ENCODE measurements at regions not wholly inside any gene's neighbourhood (a gene's known extent, or its start where the extent isn't known, plus 50 kb on each side); places are given as distances from the start of the nearest gene placed in this dataset.

DNA sequence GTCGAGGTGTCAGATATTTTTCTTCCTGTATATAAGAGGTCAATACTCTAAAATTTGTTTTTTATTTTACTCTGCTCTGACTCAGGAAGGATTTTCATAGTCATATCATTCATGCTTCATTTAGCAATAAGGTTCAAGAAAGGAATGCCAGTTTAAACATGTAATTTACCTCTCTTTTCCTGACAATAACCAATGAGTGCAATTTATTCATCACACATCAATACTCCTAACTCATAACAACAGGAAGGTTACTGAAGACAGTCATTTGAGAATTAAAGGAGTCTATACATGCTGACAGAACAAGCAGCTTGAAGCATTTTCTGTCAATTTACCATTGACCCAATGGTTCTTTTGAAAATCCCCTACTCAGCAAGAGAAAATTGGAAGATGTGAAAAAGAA lies 190.3 kb upstream of the RPS6KA3 start (continued):
- TF ChIP-seq, protein P1, sequence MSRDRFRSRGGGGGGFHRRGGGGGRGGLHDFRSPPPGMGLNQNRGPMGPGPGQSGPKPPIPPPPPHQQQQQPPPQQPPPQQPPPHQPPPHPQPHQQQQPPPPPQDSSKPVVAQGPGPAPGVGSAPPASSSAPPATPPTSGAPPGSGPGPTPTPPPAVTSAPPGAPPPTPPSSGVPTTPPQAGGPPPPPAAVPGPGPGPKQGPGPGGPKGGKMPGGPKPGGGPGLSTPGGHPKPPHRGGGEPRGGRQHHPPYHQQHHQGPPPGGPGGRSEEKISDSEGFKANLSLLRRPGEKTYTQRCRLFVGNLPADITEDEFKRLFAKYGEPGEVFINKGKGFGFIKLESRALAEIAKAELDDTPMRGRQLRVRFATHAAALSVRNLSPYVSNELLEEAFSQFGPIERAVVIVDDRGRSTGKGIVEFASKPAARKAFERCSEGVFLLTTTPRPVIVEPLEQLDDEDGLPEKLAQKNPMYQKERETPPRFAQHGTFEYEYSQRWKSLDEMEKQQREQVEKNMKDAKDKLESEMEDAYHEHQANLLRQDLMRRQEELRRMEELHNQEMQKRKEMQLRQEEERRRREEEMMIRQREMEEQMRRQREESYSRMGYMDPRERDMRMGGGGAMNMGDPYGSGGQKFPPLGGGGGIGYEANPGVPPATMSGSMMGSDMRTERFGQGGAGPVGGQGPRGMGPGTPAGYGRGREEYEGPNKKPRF (IDR thresholded peaks at IDR 0.05; ENCODE audit: low read depth, low read length) = no peak
- TF ChIP-seq, protein P2, sequence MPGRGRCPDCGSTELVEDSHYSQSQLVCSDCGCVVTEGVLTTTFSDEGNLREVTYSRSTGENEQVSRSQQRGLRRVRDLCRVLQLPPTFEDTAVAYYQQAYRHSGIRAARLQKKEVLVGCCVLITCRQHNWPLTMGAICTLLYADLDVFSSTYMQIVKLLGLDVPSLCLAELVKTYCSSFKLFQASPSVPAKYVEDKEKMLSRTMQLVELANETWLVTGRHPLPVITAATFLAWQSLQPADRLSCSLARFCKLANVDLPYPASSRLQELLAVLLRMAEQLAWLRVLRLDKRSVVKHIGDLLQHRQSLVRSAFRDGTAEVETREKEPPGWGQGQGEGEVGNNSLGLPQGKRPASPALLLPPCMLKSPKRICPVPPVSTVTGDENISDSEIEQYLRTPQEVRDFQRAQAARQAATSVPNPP (IDR thresholded peaks at IDR 0.05; ENCODE audit: borderline replicate concordance, insufficient read depth, insufficient read length) = no peak
- no peak for TF ChIP-seq ZNF23 (CRISPR knock-in tag; IDR thresholded peaks at IDR 0.05)
- TF ChIP-seq RNF2 (IDR thresholded peaks at IDR 0.05) = no peak
- no peak for TF ChIP-seq HSF4 (CRISPR knock-in tag; IDR thresholded peaks at IDR 0.05; ENCODE audit: borderline replicate concordance)

GRCh38 chrX:20455001-20455400 lies 188.3 kb upstream of the RPS6KA3 start:
- WGBS (ENCODE audit: insufficient coverage, low coverage, missing lambda C conversion rate) = 0% methylated on average over 3 of the region's 3 CpGs

More at GRCh38 chrX:20455001-20455400, 188.3 kb upstream of the RPS6KA3 start:
- ChIA-PET POLR2A (no interaction called here), CTCF (ENCODE audit: low intra/inter-chr PET ratio) (no interaction called here)
- Histone ChIP-seq H3K4me3 (no peak overlapping the region), H4K20me1 (replicated peaks; ENCODE audit: control insufficient read depth, insufficient read depth, low read length) (no peaks in the 10 kb centered on the region), H3K4me1 (replicated peaks in 1 of 2; ENCODE audit: control insufficient read depth in 2 of 2, insufficient read depth in 2 of 2, low read length in 2 of 2) (no peaks in the 10 kb centered on the region), H2AFZ (ENCODE audit: low read depth, low read length) (no peak overlapping the region), H3K27me3 (ENCODE audit: control insufficient read depth in 2 of 2, insufficient read depth in 2 of 2, low read length in 2 of 2) (no peaks in the 10 kb centered on the region), H3K27ac (ENCODE audit: extremely low read depth, low read depth, low read length) (no peak overlapping the region), H3K4me2 (ENCODE audit: insufficient read depth, low read length) (no peak overlapping the region), H3K9ac (ENCODE audit: insufficient read depth in 1 of 2, low read depth in 2 of 2, low read length in 2 of 2) (no peak overlapping the region), H3K9me3 (replicated peaks; ENCODE audit: control insufficient read depth, insufficient read depth, low read depth, low read length) (no peaks in the 10 kb centered on the region), H3K9me1 (ENCODE audit: control insufficient read depth, insufficient read depth, low read length) (no peaks in the 10 kb centered on the region), H3K79me2 (ENCODE audit: control insufficient read depth, insufficient read depth, low read length) (no peaks in the 10 kb centered on the region), H3K36me3 (ENCODE audit: control insufficient read depth, insufficient read depth, low read length) (no peaks in the 10 kb centered on the region)
- intact Hi-C loops (cut with micrococcal nuclease) (no loop called here), in situ Hi-C loops (cut with MboI) (no loop called here)
- FAIRE-seq (no peak), DNase-seq (ENCODE audit: extremely low read depth in 1 of 4, low spot score in 3 of 4) (no peak), ATAC-seq (no peak)
- TF ChIP-seq BCOR (IDR thresholded peaks at IDR 0.05) (no peak), NFXL1 (CRISPR knock-in tag; IDR thresholded peaks at IDR 0.05) (no peak), FOXK2 (conservative IDR thresholded peaks at IDR 0.05 in 1 of 2, IDR thresholded peaks at IDR 0.05 in 1 of 2; ENCODE audit: low read depth in 2 of 2) (no peak), PHF8 (IDR thresholded peaks at IDR 0.05; ENCODE audit: borderline replicate concordance, low read length) (no peak), STAT5A (IDR thresholded peaks at IDR 0.05; ENCODE audit: borderline replicate concordance, low read length) (no peak), KHSRP (IDR thresholded peaks at IDR 0.05) (no peak), ZNF511 (CRISPR knock-in tag; IDR thresholded peaks at IDR 0.05) (no peak), ETS2 (tag; IDR thresholded peaks at IDR 0.05; ENCODE audit: borderline replicate concordance, poor library complexity, severe bottlenecking) (no peak), PPARD (CRISPR knock-in tag; IDR thresholded peaks at IDR 0.05) (no peak)
- TF ChIP-seq, protein P3, sequence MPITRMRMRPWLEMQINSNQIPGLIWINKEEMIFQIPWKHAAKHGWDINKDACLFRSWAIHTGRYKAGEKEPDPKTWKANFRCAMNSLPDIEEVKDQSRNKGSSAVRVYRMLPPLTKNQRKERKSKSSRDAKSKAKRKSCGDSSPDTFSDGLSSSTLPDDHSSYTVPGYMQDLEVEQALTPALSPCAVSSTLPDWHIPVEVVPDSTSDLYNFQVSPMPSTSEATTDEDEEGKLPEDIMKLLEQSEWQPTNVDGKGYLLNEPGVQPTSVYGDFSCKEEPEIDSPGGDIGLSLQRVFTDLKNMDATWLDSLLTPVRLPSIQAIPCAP (CRISPR knock-in tag; IDR thresholded peaks at IDR 0.05; ENCODE audit: borderline replicate concordance) = no peak
- TF ChIP-seq, protein P4, sequence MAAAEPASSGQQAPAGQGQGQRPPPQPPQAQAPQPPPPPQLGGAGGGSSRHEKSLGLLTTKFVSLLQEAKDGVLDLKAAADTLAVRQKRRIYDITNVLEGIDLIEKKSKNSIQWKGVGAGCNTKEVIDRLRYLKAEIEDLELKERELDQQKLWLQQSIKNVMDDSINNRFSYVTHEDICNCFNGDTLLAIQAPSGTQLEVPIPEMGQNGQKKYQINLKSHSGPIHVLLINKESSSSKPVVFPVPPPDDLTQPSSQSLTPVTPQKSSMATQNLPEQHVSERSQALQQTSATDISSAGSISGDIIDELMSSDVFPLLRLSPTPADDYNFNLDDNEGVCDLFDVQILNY (CRISPR knock-in tag; IDR thresholded peaks at IDR 0.05) = no peak
- no TSS peak for BruUV-seq (replicated peaks)

Data from K562 (cell line).